Hepatocyte (in vitro differentiated cells): ENCODE measurements at regions not wholly inside any gene's neighbourhood (a gene's known extent, or its start where the extent isn't known, plus 50 kb on each side); places are given as distances from the start of the nearest gene placed in this dataset.

Experiments
- DNase-seq: peaks from one replicate; pipeline ENCODE4 v3.0.0-alpha.2; 2016; ENCODE audit warnings: low spot score
- H2AFZ ChIP-seq: fragments of 200-600 bp; sonication (generic); 2 replicates; pipeline ENCODE4 v1.6.0; 2016; ENCODE audit warnings: antibody characterized with exemption, mild to moderate bottlenecking
- H3K27ac ChIP-seq: fragments of 200-600 bp; sonication (generic); 2 replicates; pipeline ENCODE4 v1.5.1; 2016; ENCODE audit warnings: mild to moderate bottlenecking
- H3K27me3 ChIP-seq: fragments of 200-600 bp; sonication (generic); 2 replicates; pipeline ENCODE4 v1.6.1; 2016
- H3K36me3 ChIP-seq: fragments of 200-600 bp; sonication (generic); replicated peaks from 2 replicates; pipeline ENCODE4 v1.5.1; 2016; ENCODE audit warnings: low read depth; ENCODE audit not compliant: insufficient read depth
- H3K4me1 ChIP-seq: fragments of 200-600 bp; sonication (generic); 2 replicates; pipeline ENCODE4 v1.5.1; 2016; ENCODE audit warnings: mild to moderate bottlenecking, moderate library complexity; ENCODE audit not compliant: insufficient read depth
- H3K4me2 ChIP-seq: fragments of 200-600 bp; sonication (generic); 2 replicates; pipeline ENCODE4 v1.6.0; 2016
- H3K4me3 ChIP-seq: fragments of 200-600 bp; sonication (generic); 2 replicates; pipeline ENCODE4 v1.5.1; 2016; ENCODE audit warnings: mild to moderate bottlenecking
- H3K79me2 ChIP-seq: fragments of 200-600 bp; sonication (generic); 2 replicates; pipeline ENCODE4 v1.6.0; 2017; ENCODE audit warnings: mild to moderate bottlenecking
- H3K9me2 ChIP-seq: fragments of 200-600 bp; sonication (generic); replicated peaks from 2 replicates; pipeline ENCODE4 v1.6.0; 2017; ENCODE audit warnings: mild to moderate bottlenecking; ENCODE audit not compliant: insufficient read depth
- H3K9me3 ChIP-seq: fragments of 200-600 bp; sonication (generic); 2 replicates; pipeline ENCODE4 v1.5.1; 2016; ENCODE audit warnings: low read depth, mild to moderate bottlenecking
- H4K20me1 ChIP-seq: fragments of 200-600 bp; sonication (generic); 2 replicates; pipeline ENCODE4 v1.6.0; 2016; ENCODE audit warnings: mild to moderate bottlenecking; ENCODE audit not compliant: insufficient read depth, poor library complexity, severe bottlenecking
- CTCF ChIP-seq: fragments of 200-600 bp; sonication (generic); IDR thresholded peaks from 2 replicates; pipeline ENCODE4 v1.5.1; 2016; ENCODE audit warnings: antibody characterized with exemption, mild to moderate bottlenecking; ENCODE audit not compliant: poor library complexity
- EZH2 ChIP-seq: fragments of 200-600 bp; sonication (generic); IDR thresholded peaks from 2 replicates; pipeline ENCODE4 v1.6.1; 2016; ENCODE audit warnings: antibody characterized with exemption, mild to moderate bottlenecking, borderline replicate concordance
- EZH2phosphoT487 ChIP-seq: fragments of 200-600 bp; sonication (generic); IDR thresholded peaks from one replicate; pipeline ENCODE4 v1.6.1; 2018; ENCODE audit warnings: antibody characterized with exemption, mild to moderate bottlenecking, low read depth, moderate library complexity; ENCODE audit not compliant: unreplicated experiment, severe bottlenecking
- WGBS: methylation state at CpG from one replicate; pipeline ENCODE4 v1.1.6; 2016; ENCODE audit warnings: low lambda C conversion rate; ENCODE audit errors: missing lambda C conversion rate; 5-methylcytosine and 5-hydroxymethylcytosine counted together

- no peak for DNase-seq
- Histone ChIP-seq H3K36me3 (no peaks in the 10 kb centered on the region), H3K4me2 (no peak overlapping the region), H3K9me2 (no peaks in the 10 kb centered on the region), H3K27me3 (no peaks in the 10 kb centered on the region), H4K20me1 (no peaks in the 10 kb centered on the region), H3K79me2 (no peaks in the 10 kb centered on the region), H3K4me3 (no peak overlapping the region), H2AFZ (no peak overlapping the region), H3K27ac (no peak overlapping the region), H3K9me3 (no peaks in the 10 kb centered on the region), H3K4me1 (no peaks in the 10 kb centered on the region)
- WGBS, result 91% methylated on average over 1 of the region's 1 CpG
- no peak for TF ChIP-seq EZH2
- no peak for TF ChIP-seq EZH2phosphoT487
- TF ChIP-seq CTCF, result no peak
Observed at GRCh38 chrX:113421432-113421831, 580.8 kb upstream of the AMOT start.

DNA sequence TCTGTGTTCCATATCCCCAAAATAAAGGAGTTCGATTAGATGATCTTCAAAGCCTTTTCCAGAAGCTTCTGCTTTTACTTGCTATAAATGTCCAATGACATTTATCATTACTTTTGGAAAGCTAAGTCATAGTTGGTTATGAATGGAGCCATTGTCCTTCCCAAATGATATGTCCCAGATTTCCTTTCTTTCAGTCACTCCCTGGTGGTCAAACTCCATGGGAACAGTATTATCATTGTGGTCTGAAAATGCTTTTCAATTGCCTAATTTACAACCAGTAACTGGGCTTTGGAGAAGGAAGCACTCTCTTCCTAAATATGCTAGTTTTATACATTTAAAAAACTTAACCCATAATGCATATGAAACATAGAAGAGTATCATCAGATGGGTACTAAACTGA is 571.5 kb upstream of the AMOT start:
- no peaks in the 10 kb centered on the region for H3K9me3 ChIP-seq
- no peak overlapping the region for H3K4me3 ChIP-seq
- H2AFZ ChIP-seq, result no peak overlapping the region
- H3K4me1 ChIP-seq, result no peaks in the 10 kb centered on the region
- no peak for TF ChIP-seq CTCF
- no peak for TF ChIP-seq EZH2
- no peak for TF ChIP-seq EZH2phosphoT487
- no peaks in the 10 kb centered on the region for H3K27me3 ChIP-seq
- no peaks in the 10 kb centered on the region for H3K36me3 ChIP-seq
- H3K79me2 ChIP-seq, result no peaks in the 10 kb centered on the region
- 88% methylated on average over 1 of the region's 1 CpG for WGBS
- H3K27ac ChIP-seq, result no peak overlapping the region
- DNase-seq, result no peak
- no peaks in the 10 kb centered on the region for H3K9me2 ChIP-seq
- no peaks in the 10 kb centered on the region for H4K20me1 ChIP-seq
- no peak overlapping the region for H3K4me2 ChIP-seq

- Histone ChIP-seq H3K4me2 (no peak overlapping the region), H3K36me3 (no peaks in the 10 kb centered on the region), H2AFZ (no peak overlapping the region), H3K27me3 (no peaks in the 10 kb centered on the region), H4K20me1 (no peaks in the 10 kb centered on the region), H3K27ac (no peak overlapping the region), H3K9me2 (no peaks in the 10 kb centered on the region), H3K9me3 (no peaks in the 10 kb centered on the region), H3K4me3 (no peak overlapping the region), H3K79me2 (no peaks in the 10 kb centered on the region), H3K4me1 (no peaks in the 10 kb centered on the region)
- DNase-seq, result no peak
- 95% methylated on average over 3 of the region's 3 CpGs for WGBS
- TF ChIP-seq EZH2phosphoT487, result no peak
- no peak for TF ChIP-seq CTCF
- no peak for TF ChIP-seq EZH2
Observed at GRCh38 chrX:113408843-113409242, 568.2 kb upstream of the AMOT start.

DNA sequence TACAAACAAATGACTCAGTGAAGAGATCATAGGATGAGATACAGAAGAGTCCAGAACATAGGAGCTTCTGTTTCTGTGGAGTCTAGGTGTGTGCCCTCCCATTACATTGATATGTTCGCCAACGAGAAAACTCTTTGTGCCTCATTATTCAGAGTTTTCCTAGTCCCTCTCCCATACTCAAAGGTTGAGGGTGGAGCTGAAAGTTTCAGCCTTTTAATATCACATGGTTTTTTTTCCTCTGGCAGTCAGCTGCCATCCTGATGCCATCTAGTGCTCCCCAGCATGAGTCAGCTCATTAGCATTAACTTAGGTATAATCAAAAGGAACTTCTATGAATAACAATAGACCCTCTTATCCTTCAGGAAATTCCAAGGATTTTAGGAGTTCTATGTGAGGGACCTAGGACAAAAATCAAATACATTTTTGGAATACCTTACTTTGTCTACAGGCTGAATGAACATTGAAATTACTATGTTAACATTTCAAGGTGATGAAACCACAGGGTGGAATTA is 559.6 kb upstream of the AMOT start:
- Histone ChIP-seq H3K27ac (peak overlapping the region; percentile 73), H3K4me2 (peak overlapping the region; percentile 50), H3K4me3 (no peak overlapping the region), H3K9me2 (no peaks in the 10 kb centered on the region), H2AFZ (no peak overlapping the region), H4K20me1 (no peaks in the 10 kb centered on the region), H3K9me3 (no peaks in the 10 kb centered on the region), H3K79me2 (no peaks in the 10 kb centered on the region), H3K27me3 (no peaks in the 10 kb centered on the region), H3K4me1 (no peaks in the 10 kb centered on the region), H3K36me3 (no peaks in the 10 kb centered on the region)
- no peak for TF ChIP-seq EZH2
- no peak for TF ChIP-seq EZH2phosphoT487
- TF ChIP-seq CTCF, result no peak
- 75% methylated on average over 2 of the region's 2 CpGs for WGBS
- DNase-seq, result peak; percentile 26
